Peyer's patch (tissue), 4 donors: ENCODE measurements at regions not wholly inside any gene's neighbourhood (a gene's known extent, or its start where the extent isn't known, plus 50 kb on each side); places are given as distances from the start of the nearest gene placed in this dataset.

Experiments
- POLR2A ChIP-seq, 2 donors: fragments of 450-650 bp; IDR thresholded peaks; one replicate each; pipeline ENCODE4 v1.5.1; 2017; ENCODE audit warnings: antibody characterized with exemption in 2 of 2, mild to moderate bottlenecking in 2 of 2, moderate library complexity in 2 of 2
- TF ChIP-seq, protein P1 (sequence below), 6 experiments: fragments of 450-650 bp in 4 of 6; fragments of 200-600 bp in 2 of 6; sonication (generic) in 1 of 6; IDR thresholded peaks; one replicate each; pipeline ENCODE4 v1.5.1; 2017 to 2019; ENCODE audit warnings: antibody characterized with exemption in 6 of 6, mild to moderate bottlenecking in 3 of 6, moderate library complexity in 1 of 6

DNA sequence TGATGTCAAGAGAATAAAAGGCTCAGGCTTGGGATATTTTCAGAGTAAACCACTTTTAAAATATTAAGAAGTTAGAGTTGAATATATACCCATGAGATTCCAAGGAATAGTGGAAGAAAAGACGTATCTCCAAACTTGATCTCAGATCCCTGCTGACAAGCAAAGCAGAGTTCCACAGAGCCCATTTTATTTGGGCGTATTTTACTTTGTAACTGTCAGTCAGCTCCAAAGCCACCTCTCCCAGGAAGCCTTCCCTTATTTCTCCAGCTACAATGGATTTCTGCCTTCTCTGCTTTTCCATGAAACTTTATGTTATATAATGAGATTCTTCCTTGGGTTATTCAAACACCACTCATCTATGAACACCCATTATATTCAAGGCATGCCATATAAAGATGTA is 295.7 kb downstream of the FZD1 start:
- no peak for TF ChIP-seq POLR2A (IDR thresholded peaks at IDR 0.05)
- TF ChIP-seq, protein P1, sequence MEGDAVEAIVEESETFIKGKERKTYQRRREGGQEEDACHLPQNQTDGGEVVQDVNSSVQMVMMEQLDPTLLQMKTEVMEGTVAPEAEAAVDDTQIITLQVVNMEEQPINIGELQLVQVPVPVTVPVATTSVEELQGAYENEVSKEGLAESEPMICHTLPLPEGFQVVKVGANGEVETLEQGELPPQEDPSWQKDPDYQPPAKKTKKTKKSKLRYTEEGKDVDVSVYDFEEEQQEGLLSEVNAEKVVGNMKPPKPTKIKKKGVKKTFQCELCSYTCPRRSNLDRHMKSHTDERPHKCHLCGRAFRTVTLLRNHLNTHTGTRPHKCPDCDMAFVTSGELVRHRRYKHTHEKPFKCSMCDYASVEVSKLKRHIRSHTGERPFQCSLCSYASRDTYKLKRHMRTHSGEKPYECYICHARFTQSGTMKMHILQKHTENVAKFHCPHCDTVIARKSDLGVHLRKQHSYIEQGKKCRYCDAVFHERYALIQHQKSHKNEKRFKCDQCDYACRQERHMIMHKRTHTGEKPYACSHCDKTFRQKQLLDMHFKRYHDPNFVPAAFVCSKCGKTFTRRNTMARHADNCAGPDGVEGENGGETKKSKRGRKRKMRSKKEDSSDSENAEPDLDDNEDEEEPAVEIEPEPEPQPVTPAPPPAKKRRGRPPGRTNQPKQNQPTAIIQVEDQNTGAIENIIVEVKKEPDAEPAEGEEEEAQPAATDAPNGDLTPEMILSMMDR (IDR thresholded peaks at IDR 0.05), result no peak
